ENCODE measurements at regions not wholly inside any gene's neighbourhood (a gene's known extent, or its start where the extent isn't known, plus 50 kb on each side); places are given as distances from the start of the nearest gene placed in this dataset.

DNA sequence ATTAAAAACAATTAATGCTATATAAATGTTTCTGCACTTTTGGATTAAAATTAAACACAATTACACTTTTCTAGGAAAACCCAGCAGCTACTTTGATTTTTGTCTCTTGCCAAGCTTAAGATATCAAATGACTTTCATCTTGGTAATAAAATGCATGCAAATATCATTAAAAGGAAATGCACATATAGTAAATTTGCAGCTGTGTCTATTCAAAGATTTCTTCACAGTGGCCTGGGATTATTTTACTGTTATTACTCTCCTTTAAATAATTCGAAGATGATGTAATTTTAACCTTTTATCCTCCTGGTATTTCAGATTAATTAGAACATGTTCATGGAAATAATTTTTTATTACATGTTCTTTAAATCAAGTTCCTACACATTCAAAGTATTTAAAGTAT is 529.5 kb upstream of the RGMB start:
- no peak overlapping the region for H3K4me3 ChIP-seq (ENCODE audit: insufficient read depth, low read depth, low read length)
- no peak overlapping the region for H3K27ac ChIP-seq (ENCODE audit: insufficient read depth, low read length)
- no peak overlapping the region for H2AK5ac ChIP-seq (ENCODE audit: low read depth, low read length)
- DNase-seq (no peak), ATAC-seq (ENCODE audit: low read depth) (no peak)
- no peak overlapping the region for H3K23ac ChIP-seq (ENCODE audit: low read depth, low read length)
- dilution Hi-C loops (cut with HindIII; ENCODE audit: low sequenced_read_pairs, unreplicated experiment), result no loop called here
- ChIA-PET POLR2A (ENCODE audit: unreplicated experiment) (no interaction called here), CTCF (no interaction called here)
- H2BK120ac ChIP-seq (ENCODE audit: low read depth, low read length), result no peak overlapping the region
- no peaks in the 10 kb centered on the region for H3K9me3 ChIP-seq (ENCODE audit: control insufficient read depth, insufficient read depth, low read length)
- H3K9ac ChIP-seq (ENCODE audit: low read depth, low read length), result no peak overlapping the region
- H4K5ac ChIP-seq (ENCODE audit: low read depth, low read length), result no peak overlapping the region
- TF ChIP-seq FOS (IDR thresholded peaks at IDR 0.05; ENCODE audit: low read depth, low read length) (no peak), MAFK (IDR thresholded peaks at IDR 0.05; ENCODE audit: low read depth, low read length) (no peak), CEBPB (IDR thresholded peaks at IDR 0.05; ENCODE audit: low read depth, low read length) (no peak), MXI1 (IDR thresholded peaks at IDR 0.05; ENCODE audit: borderline replicate concordance, low read depth, low read length) (no peak), NFE2L2 (IDR thresholded peaks at IDR 0.05; ENCODE audit: low read depth, low read length) (no peak), RAD21 (IDR thresholded peaks at IDR 0.05; ENCODE audit: low read length) (no peak), CHD1 (IDR thresholded peaks at IDR 0.05; ENCODE audit: low read depth, low read length) (no peak), MAZ (IDR thresholded peaks at IDR 0.05; ENCODE audit: borderline replicate concordance, low read depth, low read length) (no peak), POLR2A (IDR thresholded peaks at IDR 0.05; ENCODE audit: low read depth, low read length) (no peak), RFX5 (IDR thresholded peaks at IDR 0.05; ENCODE audit: low read depth, low read length) (no peak), RCOR1 (IDR thresholded peaks at IDR 0.05; ENCODE audit: insufficient replicate concordance, low read length) (no peak), USF2 (IDR thresholded peaks at IDR 0.05; ENCODE audit: low read depth, low read length) (no peak), SMC3 (IDR thresholded peaks at IDR 0.05; ENCODE audit: low read depth, low read length) (no peak), BHLHE40 (IDR thresholded peaks at IDR 0.05; ENCODE audit: low read depth, low read length) (no peak)
- TF ChIP-seq, protein P1, sequence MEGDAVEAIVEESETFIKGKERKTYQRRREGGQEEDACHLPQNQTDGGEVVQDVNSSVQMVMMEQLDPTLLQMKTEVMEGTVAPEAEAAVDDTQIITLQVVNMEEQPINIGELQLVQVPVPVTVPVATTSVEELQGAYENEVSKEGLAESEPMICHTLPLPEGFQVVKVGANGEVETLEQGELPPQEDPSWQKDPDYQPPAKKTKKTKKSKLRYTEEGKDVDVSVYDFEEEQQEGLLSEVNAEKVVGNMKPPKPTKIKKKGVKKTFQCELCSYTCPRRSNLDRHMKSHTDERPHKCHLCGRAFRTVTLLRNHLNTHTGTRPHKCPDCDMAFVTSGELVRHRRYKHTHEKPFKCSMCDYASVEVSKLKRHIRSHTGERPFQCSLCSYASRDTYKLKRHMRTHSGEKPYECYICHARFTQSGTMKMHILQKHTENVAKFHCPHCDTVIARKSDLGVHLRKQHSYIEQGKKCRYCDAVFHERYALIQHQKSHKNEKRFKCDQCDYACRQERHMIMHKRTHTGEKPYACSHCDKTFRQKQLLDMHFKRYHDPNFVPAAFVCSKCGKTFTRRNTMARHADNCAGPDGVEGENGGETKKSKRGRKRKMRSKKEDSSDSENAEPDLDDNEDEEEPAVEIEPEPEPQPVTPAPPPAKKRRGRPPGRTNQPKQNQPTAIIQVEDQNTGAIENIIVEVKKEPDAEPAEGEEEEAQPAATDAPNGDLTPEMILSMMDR (conservative IDR thresholded peaks at IDR 0.05; ENCODE audit: low read depth, low read length), result no peak
- TF ChIP-seq, protein P2, sequence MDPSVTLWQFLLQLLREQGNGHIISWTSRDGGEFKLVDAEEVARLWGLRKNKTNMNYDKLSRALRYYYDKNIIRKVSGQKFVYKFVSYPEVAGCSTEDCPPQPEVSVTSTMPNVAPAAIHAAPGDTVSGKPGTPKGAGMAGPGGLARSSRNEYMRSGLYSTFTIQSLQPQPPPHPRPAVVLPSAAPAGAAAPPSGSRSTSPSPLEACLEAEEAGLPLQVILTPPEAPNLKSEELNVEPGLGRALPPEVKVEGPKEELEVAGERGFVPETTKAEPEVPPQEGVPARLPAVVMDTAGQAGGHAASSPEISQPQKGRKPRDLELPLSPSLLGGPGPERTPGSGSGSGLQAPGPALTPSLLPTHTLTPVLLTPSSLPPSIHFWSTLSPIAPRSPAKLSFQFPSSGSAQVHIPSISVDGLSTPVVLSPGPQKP (IDR thresholded peaks at IDR 0.05; ENCODE audit: borderline replicate concordance, low read depth, low read length), result no peak
- no peak overlapping the region for H3K4me2 ChIP-seq (ENCODE audit: low read depth, low read length)
- intact Hi-C loops (cut with micrococcal nuclease), result loop anchor here (10.0 kb wide), 1 partner anchor 521 kb away; no protein-coding TSS in a partner anchor
- no CpG with 5 or more reads among the region's 1 CpG for WGBS, 2 experiments (ENCODE audit: extremely low coverage in 2 of 2, insufficient read length in 1 of 2)
- no peaks in the 10 kb centered on the region for H4K20me1 ChIP-seq (ENCODE audit: insufficient read depth, low read length)
- H2BK15ac ChIP-seq (ENCODE audit: low read depth, low read length), result no peak overlapping the region
- H3K56ac ChIP-seq (ENCODE audit: extremely low read depth, insufficient read depth, low read length), result no peak overlapping the region
- in situ Hi-C loops (cut with MboI; ENCODE audit: low sequenced_read_pairs), result no loop called here
- no peak overlapping the region for H2BK20ac ChIP-seq (ENCODE audit: low read depth, low read length)
- no peak overlapping the region for H2BK5ac ChIP-seq (ENCODE audit: low read depth, low read length, poor library complexity, severe bottlenecking)
- no peak overlapping the region for H3K18ac ChIP-seq (ENCODE audit: low read depth, low read length)
- no peak overlapping the region for H4K91ac ChIP-seq (ENCODE audit: insufficient read depth, low read depth, low read length)
- H3K36me3 ChIP-seq (ENCODE audit: control insufficient read depth, insufficient read depth, low read length), result no peaks in the 10 kb centered on the region
- H3K4me1 ChIP-seq (ENCODE audit: control insufficient read depth, insufficient read depth, low read length), result 0 out of 2 replicates have a peak, but pooled peaks cover 2% of the 10 kb centered on the region
- H3K14ac ChIP-seq (replicated peaks; ENCODE audit: low read depth, low read length), result no peak overlapping the region
- H3K4ac ChIP-seq (ENCODE audit: low read depth, low read length), result no peak overlapping the region
- H3K9me1 ChIP-seq (ENCODE audit: insufficient read depth, low read length), result peaks cover 4% of the 10 kb centered on the region; the same call in 1 of the 2 replicates
- no TSS peak for BruUV-seq (replicated peaks)
- no peaks in the 10 kb centered on the region for H3K79me1 ChIP-seq (ENCODE audit: low read depth in 1 of 2, low read length in 2 of 2)
- H2AK9ac ChIP-seq (replicated peaks; ENCODE audit: low read depth, low read length, poor library complexity), result no peak overlapping the region
- H4K8ac ChIP-seq (ENCODE audit: low read depth in 2 of 2, low read length in 2 of 2), result no peak overlapping the region
- H3K27me3 ChIP-seq (ENCODE audit: control insufficient read depth, insufficient read depth, low read length), result no peaks in the 10 kb centered on the region
- H2AFZ ChIP-seq (replicated peaks; ENCODE audit: low read length, poor library complexity), result no peak overlapping the region
